Astrocyte of the cerebellum (primary cell): ENCODE measurements at regions not wholly inside any gene's neighbourhood (a gene's known extent, or its start where the extent isn't known, plus 50 kb on each side); places are given as distances from the start of the nearest gene placed in this dataset.
"Not testable (repeated sequence)": the region's sequence is repeated elsewhere in the genome, so short reads cannot be mapped to it uniquely, and the experiment has no call there.

Experiments used
- DNase-seq: peaks from one replicate; pipeline ENCODE4 v3.0.0-alpha.2; 2011; ENCODE audit warnings: low read depth
- H3K4me3 ChIP-seq: 2 replicates; pipeline ENCODE4 v1.5.1; 2011; ENCODE audit warnings: mild to moderate bottlenecking, low read depth, low read length, moderate library complexity
- CTCF ChIP-seq: IDR thresholded peaks from 2 replicates; pipeline ENCODE4 v1.5.1; 2012; ENCODE audit warnings: low read length, low read depth, moderate library complexity, mild to moderate bottlenecking; ENCODE audit errors: missing control alignments
- in situ Hi-C: cut with HindIII; loops from 2 replicates; pipeline ENCODE4 v1.10.0; 2017; ENCODE audit warnings: low sequenced_read_pairs

- DNase-seq: no peak
- no peak for TF ChIP-seq CTCF
- in situ Hi-C loops: no loop called here
- no peak overlapping the region for H3K4me3 ChIP-seq
These were observed 73.3 kb upstream of the ALCAM start for GRCh38 chr3:105293441-105293840.

DNA sequence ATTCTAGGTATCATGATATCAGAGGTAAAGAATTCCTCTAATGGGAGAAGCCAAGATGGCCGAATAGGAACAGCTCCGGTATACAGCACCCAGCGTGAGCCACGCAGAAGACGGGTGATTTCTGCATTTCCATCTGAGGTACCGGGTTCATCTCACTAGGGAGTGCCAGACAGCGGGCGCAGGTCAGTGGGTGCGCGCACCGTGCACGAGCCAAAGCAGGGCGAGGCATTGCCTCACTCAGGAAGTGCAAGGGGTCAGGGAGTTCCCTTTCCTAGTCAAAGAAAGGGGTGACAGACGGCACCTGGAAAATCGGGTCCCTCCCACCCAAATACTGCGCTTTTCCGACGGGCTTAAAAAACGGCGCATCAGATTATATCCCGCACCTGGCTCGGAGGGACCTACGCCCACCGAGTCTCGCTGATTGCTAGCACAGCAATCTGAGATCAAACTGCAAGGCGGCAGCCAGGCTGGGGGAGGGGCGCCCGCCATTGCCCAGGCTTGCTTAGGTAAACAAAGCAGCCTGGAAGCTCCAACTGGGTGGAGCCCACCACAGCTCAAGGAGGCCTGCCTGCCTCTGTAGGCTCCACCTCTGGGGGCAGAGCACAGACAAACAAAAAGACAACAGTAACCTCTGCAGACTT lies 70.4 kb upstream of the ALCAM start:
- H3K4me3 ChIP-seq, in situ Hi-C loops, DNase-seq: not testable (repeated sequence)

DNA sequence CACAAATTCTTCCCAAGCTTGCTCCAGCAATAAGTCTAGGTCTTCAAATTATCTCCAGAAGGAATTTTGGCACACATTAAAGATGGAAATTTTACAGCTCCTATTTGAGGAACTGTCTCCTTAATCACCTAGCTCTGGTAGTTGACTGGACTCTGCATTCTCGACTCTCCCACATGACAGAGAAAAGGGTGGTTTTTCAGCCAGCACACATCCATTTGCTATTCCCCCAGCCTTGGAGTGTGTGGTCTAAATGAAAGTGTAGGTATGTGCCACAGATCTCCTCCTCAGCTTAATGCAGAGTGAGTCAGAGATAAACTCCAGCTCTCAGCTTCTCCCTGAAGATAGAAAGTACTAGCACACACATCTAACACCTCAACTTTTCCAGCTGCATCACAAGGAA lies 62.2 kb upstream of the ALCAM start:
- no peak overlapping the region for H3K4me3 ChIP-seq
- in situ Hi-C loops: no loop called here
- no peak for TF ChIP-seq CTCF
- DNase-seq: no peak

- DNase-seq: no peak
- TF ChIP-seq CTCF: no peak
- H3K4me3 ChIP-seq: no peak overlapping the region
- in situ Hi-C loops: no loop called here
These were observed 51.6 kb upstream of the ALCAM start for GRCh38 chr3:105315144-105315543.

GRCh38 chr3:105315815-105316214 lies 50.9 kb upstream of the ALCAM start:
- no peak for TF ChIP-seq CTCF
- no peak for DNase-seq
- in situ Hi-C loops: no loop called here
- H3K4me3 ChIP-seq: no peak overlapping the region

DNA sequence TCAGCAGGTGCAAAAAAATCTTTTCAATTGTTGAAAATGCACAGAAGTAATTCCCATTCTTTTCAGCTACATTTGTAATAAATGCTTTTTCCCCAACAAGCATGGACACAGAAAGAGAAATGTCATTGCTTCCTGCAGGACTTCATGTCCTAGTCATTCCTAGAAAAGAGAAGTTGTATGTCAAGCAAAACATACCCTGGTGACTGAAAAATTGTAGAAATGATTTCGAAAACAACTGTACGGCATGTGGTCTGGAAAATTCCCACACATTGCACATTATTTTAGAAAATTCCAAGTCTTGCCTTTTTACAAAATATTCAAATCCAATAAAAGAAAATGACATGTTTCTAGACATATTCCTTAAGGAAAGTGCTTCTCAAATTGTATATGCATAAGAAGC lies 50.4 kb upstream of the ALCAM start:
- no peak for DNase-seq
- H3K4me3 ChIP-seq: no peak overlapping the region
- in situ Hi-C loops: no loop called here
- no peak for TF ChIP-seq CTCF
